Body of pancreas (tissue), 4 donors: ENCODE measurements at regions not wholly inside any gene's neighbourhood (a gene's known extent, or its start where the extent isn't known, plus 50 kb on each side); places are given as distances from the start of the nearest gene placed in this dataset.

Experiments used
- CTCF ChIP-seq, 7 experiments: fragments of 450-650 bp in 4 of 7; fragments of 200-600 bp in 3 of 7; sonication (generic) in 3 of 7; IDR thresholded peaks; one replicate each; pipeline ENCODE4 v1.5.1; 2016 to 2019; ENCODE audit warnings: antibody characterized with exemption in 7 of 7
- POLR2A ChIP-seq, 3 donors: fragments of 450-650 bp; IDR thresholded peaks; one replicate each; pipeline ENCODE4 v1.6.1; 2016; ENCODE audit warnings: antibody characterized with exemption in 3 of 3, mild to moderate bottlenecking in 2 of 3

- TF ChIP-seq POLR2A (IDR thresholded peaks at IDR 0.05) (no peak), CTCF (IDR thresholded peaks at IDR 0.05) (no peak)
Measured at GRCh38 chr20:62549499-62550086, 73.8 kb upstream of the GATA5 start.
